ENCODE measurements at regions not wholly inside any gene's neighbourhood (a gene's known extent, or its start where the extent isn't known, plus 50 kb on each side); places are given as distances from the start of the nearest gene placed in this dataset.

GRCh38 chr11:10641912-10642697 is 51.5 kb downstream of the IRAG1 start:
- H3K27me3 ChIP-seq = no peaks in the 10 kb centered on the region
- 76 to 78% methylated on average over 4 of the region's 4 CpGs for WGBS, 2 donors
- no peak for DNase-seq (ENCODE audit: low spot score in 2 of 2)
- H3K27ac ChIP-seq = peak overlapping the region in 3 of 4 donors; percentile 25 to 70 (median 35)
- TF ChIP-seq POLR2A (IDR thresholded peaks at IDR 0.05) = no peak
- no peak for TF ChIP-seq EP300 (IDR thresholded peaks at IDR 0.05)
- no peaks in the 10 kb centered on the region for H3K9me3 ChIP-seq
- H3K4me3 ChIP-seq = no peak overlapping the region
- no peaks in the 10 kb centered on the region for H3K36me3 ChIP-seq
- H3K4me1 ChIP-seq = peaks cover 0 to 15% (median 6%) of the 10 kb centered on the region in 4 donors

- DNase-seq (ENCODE audit: low spot score in 2 of 2) = no peak
- TF ChIP-seq CTCF (IDR thresholded peaks at IDR 0.05) (no peak), EP300 (IDR thresholded peaks at IDR 0.05) (no peak), POLR2A (IDR thresholded peaks at IDR 0.05) (no peak)
- H3K9me3 ChIP-seq = no peaks in the 10 kb centered on the region
- H3K27me3 ChIP-seq = no peaks in the 10 kb centered on the region
- no peak overlapping the region for H3K4me3 ChIP-seq
- H3K36me3 ChIP-seq = no peaks in the 10 kb centered on the region
- WGBS, 2 donors = 78 to 87% methylated on average over 9 of the region's 9 CpGs
- H3K4me1 ChIP-seq = peaks cover 0 to 15% (median 6%) of the 10 kb centered on the region in 4 donors
- H3K27ac ChIP-seq = peak overlapping the region in 3 of 4 donors; percentile 35 to 70 (median 41)
Observed at GRCh38 chr11:10641177-10641911, 52.2 kb downstream of the IRAG1 start.

- Histone ChIP-seq H3K36me3 (no peaks in the 10 kb centered on the region), H3K27ac (peak overlapping the region in 3 of 4 donors; percentile 39 to 75 (median 43)), H3K4me1 (peaks cover 0 to 15% (median 6%) of the 10 kb centered on the region in 4 donors), H3K27me3 (no peaks in the 10 kb centered on the region), H3K9me3 (no peaks in the 10 kb centered on the region), H3K4me3 (no peak overlapping the region)
- TF ChIP-seq EP300 (IDR thresholded peaks at IDR 0.05) = peak in 1 of 2 donors; percentile 60
- TF ChIP-seq POLR2A (IDR thresholded peaks at IDR 0.05) = no peak
- WGBS, 2 donors = 75 to 86% methylated on average over 3 of the region's 3 CpGs
- peak in 1 of 2 donors; percentile 43 for DNase-seq (ENCODE audit: low spot score in 2 of 2)
Observed at GRCh38 chr11:10640308-10640707, 53.2 kb downstream of the IRAG1 start.

- no peak overlapping the region for H3K4me3 ChIP-seq
- no peaks in the 10 kb centered on the region for H3K27me3 ChIP-seq
- DNase-seq (ENCODE audit: low spot score in 2 of 2) = no peak
- peaks cover 0 to 15% (median 6%) of the 10 kb centered on the region in 4 donors for H3K4me1 ChIP-seq
- H3K36me3 ChIP-seq = no peaks in the 10 kb centered on the region
- WGBS, 2 donors = 74 to 75% methylated on average over 7 of the region's 7 CpGs
- TF ChIP-seq POLR2A (IDR thresholded peaks at IDR 0.05) (no peak), EP300 (IDR thresholded peaks at IDR 0.05) (no peak), CTCF (IDR thresholded peaks at IDR 0.05) (no peak)
- no peaks in the 10 kb centered on the region for H3K9me3 ChIP-seq
- H3K27ac ChIP-seq = peak overlapping the region in 3 of 4 donors; percentile 39 to 75 (median 43)
Observed at GRCh38 chr11:10639350-10639749, 54.2 kb downstream of the IRAG1 start.

GRCh38 chr11:10638316-10638925 is 55.1 kb downstream of the IRAG1 start:
- Histone ChIP-seq H3K27me3 (no peaks in the 10 kb centered on the region), H3K36me3 (no peaks in the 10 kb centered on the region), H3K27ac (no peak overlapping the region), H3K9me3 (no peaks in the 10 kb centered on the region), H3K4me3 (no peak overlapping the region), H3K4me1 (peaks cover 0 to 15% (median 6%) of the 10 kb centered on the region in 4 donors)
- TF ChIP-seq CTCF (IDR thresholded peaks at IDR 0.05) (no peak), POLR2A (IDR thresholded peaks at IDR 0.05) (no peak), EP300 (IDR thresholded peaks at IDR 0.05) (no peak)
- WGBS, 2 donors = 30 to 52% methylated on average over 3 of the region's 3 CpGs
- peak in 1 of 2 donors; percentile 30 for DNase-seq (ENCODE audit: low spot score in 2 of 2)

Data from tibial nerve (tissue), 4 donors.